ENCODE measurements at regions not wholly inside any gene's neighbourhood (a gene's known extent, or its start where the extent isn't known, plus 50 kb on each side); places are given as distances from the start of the nearest gene placed in this dataset.

GRCh38 chr14:49287004-49287403 is 299.2 kb downstream of the RPS29 start:
- Histone ChIP-seq H3K4me3 (ENCODE audit: low read depth, low read length) (no peak overlapping the region), H3K27ac (ENCODE audit: extremely low read depth, low read depth, low read length) (no peak overlapping the region), H3K4me1 (ENCODE audit: control insufficient read depth, insufficient read depth, low read length) (no peaks in the 10 kb centered on the region), H3K9me3 (ENCODE audit: control insufficient read depth, insufficient read depth, low read depth, low read length) (no peaks in the 10 kb centered on the region), H3K36me3 (ENCODE audit: control insufficient read depth in 2 of 2, insufficient read depth in 1 of 2, low read length in 2 of 2) (no peaks in the 10 kb centered on the region)
- ChIA-PET POLR2A (no interaction called here), CTCF (interaction anchor here (1.2 kb wide), 1 partner anchor 19 kb away, joined by 5 read pairs; no protein-coding TSS in a partner anchor)
- TF ChIP-seq ZBTB48 (tag by site-specific recombination; IDR thresholded peaks at IDR 0.05) (no peak), KLF1 (tag by site-specific recombination; IDR thresholded peaks at IDR 0.05) (no peak), ZNF239 (tag by site-specific recombination; IDR thresholded peaks at IDR 0.05) (no peak), ZNF596 (tag by site-specific recombination; IDR thresholded peaks at IDR 0.05) (no peak), ZNF76 (tag by site-specific recombination; IDR thresholded peaks at IDR 0.05; ENCODE audit: borderline replicate concordance, low read depth) (no peak), ZNF692 (tag by site-specific recombination; IDR thresholded peaks at IDR 0.05) (no peak), RBAK (tag by site-specific recombination; IDR thresholded peaks at IDR 0.05) (no peak)

GRCh38 chr14:49286257-49286983 is 299.8 kb downstream of the RPS29 start:
- POLR2A ChIA-PET, result no interaction called here

GRCh38 chr14:49280566-49280965 is 305.6 kb downstream of the RPS29 start:
- CTCF ChIA-PET, result no interaction called here
- POLR2A ChIA-PET, result no interaction called here
- Histone ChIP-seq H3K27ac (ENCODE audit: extremely low read depth, low read depth, low read length) (no peak overlapping the region), H3K4me1 (ENCODE audit: control insufficient read depth, insufficient read depth, low read length) (no peaks in the 10 kb centered on the region), H3K36me3 (ENCODE audit: control insufficient read depth in 2 of 2, insufficient read depth in 1 of 2, low read length in 2 of 2) (no peaks in the 10 kb centered on the region), H3K4me3 (ENCODE audit: low read depth, low read length) (no peak overlapping the region), H3K9me3 (ENCODE audit: control insufficient read depth, insufficient read depth, low read depth, low read length) (no peaks in the 10 kb centered on the region)
- TF ChIP-seq ZNF23 (tag by site-specific recombination; IDR thresholded peaks at IDR 0.05; ENCODE audit: borderline replicate concordance), result no peak
- TF ChIP-seq ZNF404 (tag by site-specific recombination; IDR thresholded peaks at IDR 0.05), result no peak
- no peak for TF ChIP-seq SP2 (tag by site-specific recombination; IDR thresholded peaks at IDR 0.05)
- no peak for TF ChIP-seq ZNF707 (tag by site-specific recombination; IDR thresholded peaks at IDR 0.05)
- TF ChIP-seq PRDM2 (tag by site-specific recombination; IDR thresholded peaks at IDR 0.05; ENCODE audit: borderline replicate concordance), result no peak

More at GRCh38 chr14:49286257-49286983, 299.8 kb downstream of the RPS29 start:
- Histone ChIP-seq H3K4me3 (ENCODE audit: low read depth, low read length) (no peak overlapping the region), H3K4me1 (ENCODE audit: control insufficient read depth, insufficient read depth, low read length) (no peaks in the 10 kb centered on the region), H3K27ac (ENCODE audit: extremely low read depth, low read depth, low read length) (no peak overlapping the region), H3K9me3 (ENCODE audit: control insufficient read depth, insufficient read depth, low read depth, low read length) (no peaks in the 10 kb centered on the region), H3K36me3 (ENCODE audit: control insufficient read depth in 2 of 2, insufficient read depth in 1 of 2, low read length in 2 of 2) (no peaks in the 10 kb centered on the region)
- no peak for TF ChIP-seq ZNF677 (tag by site-specific recombination; IDR thresholded peaks at IDR 0.05)
- no peak for TF ChIP-seq ZNF560 (tag by site-specific recombination; IDR thresholded peaks at IDR 0.05; ENCODE audit: borderline replicate concordance)
- no peak for TF ChIP-seq ZNF394 (tag by site-specific recombination; IDR thresholded peaks at IDR 0.05; ENCODE audit: borderline replicate concordance)
- TF ChIP-seq ZNF146 (tag by site-specific recombination; IDR thresholded peaks at IDR 0.05), result no peak
- no peak for TF ChIP-seq BCL11A (tag by site-specific recombination; IDR thresholded peaks at IDR 0.05; ENCODE audit: low read depth)
- CTCF ChIA-PET, result interaction anchor here (0.6 to 1.2 kb wide), 2 partner anchors 20 to 683 kb away, joined by 4 to 5 read pairs; no protein-coding TSS in a partner anchor
